Suppressor macrophage (primary cell): ENCODE measurements at regions not wholly inside any gene's neighbourhood (a gene's known extent, or its start where the extent isn't known, plus 50 kb on each side); places are given as distances from the start of the nearest gene placed in this dataset.
"Not testable (repeated sequence)": the region's sequence is repeated elsewhere in the genome, so short reads cannot be mapped to it uniquely, and the experiment has no call there.

Experiments used
- DNase-seq, 4 experiments: peaks; one replicate each; pipeline ENCODE4 v3.0.0-alpha.2; 2020 to 2022

- not testable (repeated sequence) for DNase-seq
Observed at GRCh38 chr21:10100873-10101272, 420.5 kb upstream of the TPTE start.

- DNase-seq = not testable (repeated sequence)
Observed at GRCh38 chr21:10119342-10119741, 402.0 kb upstream of the TPTE start.

DNA sequence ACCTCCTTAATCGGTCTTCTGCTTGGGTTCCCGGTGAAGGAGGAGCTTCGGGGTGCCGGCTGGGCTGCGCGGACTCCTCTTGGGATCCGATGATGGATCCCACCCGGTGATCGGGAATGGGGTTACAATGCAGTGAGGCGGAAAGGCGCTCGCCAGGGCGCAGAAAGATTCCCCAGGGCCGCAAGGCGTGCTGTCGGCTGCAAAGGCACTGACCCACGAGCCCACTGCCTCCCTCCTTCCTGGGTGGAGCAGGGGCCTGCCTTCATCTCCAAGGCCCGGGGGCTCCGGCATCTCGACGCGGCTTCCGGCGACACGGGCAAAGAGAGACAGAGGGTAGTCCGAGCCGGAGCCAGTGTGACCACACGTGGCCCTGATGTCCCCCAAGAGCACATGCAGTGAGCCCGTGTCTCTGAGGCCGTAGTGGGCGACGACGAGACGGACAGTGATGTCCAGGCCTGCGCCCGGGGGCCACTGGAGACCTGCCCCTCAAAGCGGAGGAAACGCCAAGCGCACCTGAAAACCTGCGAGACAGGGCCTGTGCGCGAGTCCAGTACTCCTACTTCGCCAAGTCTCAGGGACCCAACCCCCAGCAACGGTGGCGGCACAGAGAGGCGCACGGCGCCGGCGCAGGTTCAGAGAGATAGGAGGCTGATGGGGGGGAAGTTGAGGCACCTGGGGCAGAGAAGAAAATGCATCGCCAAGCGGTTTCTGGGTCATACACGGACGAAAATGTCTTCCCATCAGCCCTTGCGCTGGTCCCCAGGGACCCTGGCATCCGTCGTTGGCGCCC, 401.4 kb upstream of the TPTE start:
- not testable (repeated sequence) for DNase-seq

DNA sequence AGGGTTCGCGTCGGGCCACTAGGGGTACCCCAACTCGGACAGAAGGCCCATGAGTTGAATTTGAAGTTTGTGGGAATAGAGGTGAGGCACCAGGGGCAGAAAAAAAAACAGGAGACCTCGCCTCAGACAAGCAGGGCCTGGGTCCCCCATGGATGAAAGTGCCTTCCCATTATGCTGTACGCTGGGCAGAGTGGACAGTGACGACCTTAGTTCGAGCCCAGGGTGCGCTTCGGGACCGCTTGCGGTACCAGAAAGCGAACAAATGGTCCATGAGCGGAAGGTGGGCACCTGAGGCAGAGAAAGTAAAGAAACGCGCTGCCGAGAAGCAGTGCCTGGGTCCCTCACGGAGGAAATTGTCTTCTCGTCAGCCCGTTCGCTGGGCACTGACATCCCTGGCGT, 400.8 kb upstream of the TPTE start:
- DNase-seq = not testable (repeated sequence)

GRCh38 chr21:10120965-10121550, 400.3 kb upstream of the TPTE start:
- not testable (repeated sequence) for DNase-seq

DNA sequence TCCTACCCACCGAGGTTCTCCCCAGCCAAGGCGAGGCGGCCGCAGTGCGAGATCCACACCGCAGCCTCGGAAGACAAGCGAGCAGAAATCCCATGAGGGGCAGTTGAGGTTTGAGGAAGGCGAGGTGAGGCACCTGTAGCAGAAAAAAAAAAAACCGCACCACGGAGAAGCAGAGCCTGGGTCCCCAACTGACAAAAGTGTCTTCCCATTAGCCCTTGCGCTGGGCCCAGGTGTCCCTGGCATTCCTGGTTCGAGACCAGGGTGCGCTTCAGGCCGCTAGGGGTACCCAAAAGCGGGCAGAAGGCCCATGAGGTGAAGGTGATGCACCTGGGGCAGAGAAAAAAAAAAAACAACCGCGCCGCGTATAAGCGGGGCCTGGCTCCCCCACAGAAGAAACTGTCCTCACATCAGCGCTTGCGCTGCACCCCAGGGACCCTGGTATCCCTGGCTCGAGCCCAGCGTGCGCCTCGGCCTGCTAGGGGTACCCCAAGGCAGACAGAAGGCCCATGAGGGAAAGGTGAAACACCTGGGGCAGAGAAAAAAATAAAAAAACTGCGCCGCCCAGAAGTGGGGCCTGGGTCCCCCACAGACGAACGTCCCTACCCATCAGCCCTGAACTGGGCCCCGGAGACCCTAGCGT, 399.4 kb upstream of the TPTE start:
- DNase-seq = not testable (repeated sequence)

DNA sequence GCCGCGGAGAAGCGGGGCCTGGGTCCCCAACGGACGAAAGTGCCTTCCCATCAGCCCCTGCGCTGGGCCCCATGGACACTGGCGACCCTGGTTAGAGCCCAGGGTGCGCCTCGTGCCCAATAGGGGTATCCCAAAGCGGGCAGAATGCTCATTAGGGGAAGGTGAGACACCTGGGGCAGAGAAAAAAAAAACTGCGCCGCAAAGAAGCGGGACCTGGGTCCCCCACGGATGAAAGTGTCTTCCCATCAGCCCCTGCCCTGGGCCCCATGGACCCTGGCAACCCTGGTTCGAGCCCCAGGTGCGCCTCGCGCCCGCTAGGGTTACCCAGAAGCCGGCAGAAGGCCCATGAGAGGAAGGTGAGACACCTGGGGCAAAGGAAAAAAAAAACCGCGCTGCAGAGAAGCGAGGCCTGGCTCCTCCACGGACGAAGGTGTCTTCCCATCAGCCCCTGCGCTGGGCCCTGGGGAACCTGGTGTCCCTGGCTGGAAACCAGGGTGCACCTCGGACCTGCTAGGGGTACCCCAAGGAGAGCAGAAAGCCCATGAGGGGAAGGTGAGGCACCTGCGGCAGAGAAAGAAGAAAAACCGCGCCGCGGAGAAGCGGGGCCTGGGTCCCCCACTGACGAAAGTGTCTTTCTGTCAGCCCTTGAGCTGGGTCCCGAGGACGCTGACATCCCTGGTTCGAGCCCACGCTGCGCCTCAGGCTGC, 398.4 kb upstream of the TPTE start:
- peak in 1 of 4 experiments; percentile 0 for DNase-seq

- not testable (repeated sequence) for DNase-seq
Observed at GRCh38 chr21:10123508-10123885, 397.9 kb upstream of the TPTE start.

DNA sequence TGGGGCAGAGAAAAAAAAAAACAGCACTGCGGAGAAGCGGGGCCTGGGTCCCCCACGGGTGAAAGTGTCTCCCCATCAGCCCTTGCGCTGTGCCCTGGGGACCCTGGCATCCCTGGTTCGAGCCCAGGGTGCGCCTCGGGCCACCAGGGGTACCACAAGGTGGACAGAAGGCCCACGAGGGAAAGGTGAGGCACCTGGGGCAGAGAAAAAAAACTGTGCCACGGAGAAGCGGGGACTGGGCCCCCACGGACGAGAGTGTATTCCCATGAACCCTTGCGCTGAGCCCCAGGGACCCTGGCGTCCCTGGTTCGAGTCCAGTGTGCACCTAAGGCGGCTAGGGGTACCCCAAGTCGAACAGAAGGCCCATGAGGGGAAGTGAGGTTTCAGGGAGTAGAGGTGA, 395.8 kb upstream of the TPTE start:
- not testable (repeated sequence) for DNase-seq

DNA sequence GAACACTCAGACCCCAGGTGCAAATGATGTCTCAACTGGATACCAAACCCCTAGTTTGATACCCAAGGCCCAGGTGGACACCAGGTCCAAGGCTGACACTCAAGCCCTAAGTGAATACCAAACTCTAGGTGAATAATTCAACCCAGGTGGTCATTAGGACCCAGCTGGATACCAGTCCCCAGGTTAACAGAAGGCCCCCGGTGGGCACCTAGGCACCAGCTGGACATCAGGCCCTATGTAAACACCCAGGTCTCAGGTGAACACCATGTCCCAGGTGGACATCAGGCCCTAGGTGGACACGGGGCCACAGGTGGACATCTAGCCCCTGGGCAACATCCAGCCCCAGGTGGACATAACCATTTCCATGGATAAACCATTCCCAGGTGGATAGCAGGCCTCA, 387.3 kb upstream of the TPTE start:
- DNase-seq = not testable (repeated sequence)

GRCh38 chr21:10135879-10136278, 385.5 kb upstream of the TPTE start:
- DNase-seq = not testable (repeated sequence)

GRCh38 chr21:10154178-10154577, 367.2 kb upstream of the TPTE start:
- DNase-seq = not testable (repeated sequence)
